ENCODE measurements at regions not wholly inside any gene's neighbourhood (a gene's known extent, or its start where the extent isn't known, plus 50 kb on each side); places are given as distances from the start of the nearest gene placed in this dataset.

GRCh38 chr13:65744836-65745235 is 1485.3 kb downstream of the PCDH9 start:
- Mint-ChIP-seq H3K4me3 (no peak overlapping the region), H3K9me3 (peaks cover 0 to 8% of the 10 kb centered on the region in 2 experiments; a peak in 3 of 5 replicates), H3K27me3 (ENCODE audit: low read depth) (no peaks in the 10 kb centered on the region), H3K36me3 (ENCODE audit: insufficient read depth in 1 of 3, low read depth in 3 of 3) (peaks cover 0 to 5% (median 0%) of the 10 kb centered on the region in 3 experiments; a peak in 1 of 7 replicates), H3K27ac (no peak overlapping the region), H3K4me1 (no peaks in the 10 kb centered on the region)
- no peak overlapping the region for H2BK20ac ChIP-seq (ENCODE audit: low read depth, low read length, poor library complexity, severe bottlenecking)
- TF ChIP-seq CTCF (conservative IDR thresholded peaks at IDR 0.05), result no peak
- H3K79me2 ChIP-seq (ENCODE audit: insufficient read depth, low read length), result no peaks in the 10 kb centered on the region
- H2AK5ac ChIP-seq (ENCODE audit: insufficient read length, low read length), result no peak overlapping the region
- H3K56ac ChIP-seq (ENCODE audit: insufficient read length, low read depth, low read length), result no peak overlapping the region
- H4K5ac ChIP-seq (ENCODE audit: insufficient read length, low read depth, low read length), result no peak overlapping the region
- H2AFZ ChIP-seq (ENCODE audit: low read length), result no peak overlapping the region
- H3K4me1 ChIP-seq (ENCODE audit: insufficient read depth, low read length), result no peaks in the 10 kb centered on the region
- H3K27me3 ChIP-seq (ENCODE audit: insufficient read depth, low read length), result no peaks in the 10 kb centered on the region
- no peak overlapping the region for H2BK120ac ChIP-seq (ENCODE audit: low read depth, low read length, poor library complexity, severe bottlenecking)
- no CpG with 5 or more reads among the region's 2 CpGs for WGBS (ENCODE audit: extremely low coverage, insufficient read length, low lambda C conversion rate)
- no peak for DNase-seq
- H3K23ac ChIP-seq (ENCODE audit: insufficient read length, low read depth, low read length), result no peak overlapping the region
- H4K20me1 ChIP-seq (ENCODE audit: control insufficient read depth, insufficient read depth, insufficient read length), result no peaks in the 10 kb centered on the region
- no peak overlapping the region for H2BK15ac ChIP-seq (ENCODE audit: low read depth, low read length)
- H3K4ac ChIP-seq (ENCODE audit: low read depth, low read length), result no peak overlapping the region
- no peak overlapping the region for H3K14ac ChIP-seq (ENCODE audit: insufficient read depth, low read length)
- no peak overlapping the region for H4K8ac ChIP-seq (replicated peaks; ENCODE audit: insufficient read length, low read depth, low read length)
- H4K91ac ChIP-seq (ENCODE audit: insufficient read length, low read depth, low read length), result no peak overlapping the region
- no peak overlapping the region for H2BK12ac ChIP-seq (ENCODE audit: insufficient read length, low read depth, low read length)
- no peaks in the 10 kb centered on the region for H3K23me2 ChIP-seq (ENCODE audit: insufficient read length, low read depth, low read length, poor library complexity, severe bottlenecking)
- H3K18ac ChIP-seq (ENCODE audit: insufficient read length, low read depth, low read length), result no peak overlapping the region
- H3K4me2 ChIP-seq (ENCODE audit: insufficient read depth, insufficient read length, low read length), result no peak overlapping the region
- no peak overlapping the region for H3K9ac ChIP-seq (ENCODE audit: extremely low read depth, insufficient read length, low read length)
- H3K79me1 ChIP-seq (ENCODE audit: insufficient read depth, low read depth, low read length, poor library complexity, severe bottlenecking), result no peaks in the 10 kb centered on the region
- no peak overlapping the region for H2BK5ac ChIP-seq (ENCODE audit: insufficient read length, low read length)
- no peak overlapping the region for H3K27ac ChIP-seq (ENCODE audit: insufficient read length, low read depth, low read length)
- H3K9me3 ChIP-seq (ENCODE audit: control insufficient read depth, low read depth, low read length), result no peaks in the 10 kb centered on the region
- H3T11ph ChIP-seq (ENCODE audit: low read length), result no peak overlapping the region
